ENCODE measurements at regions not wholly inside any gene's neighbourhood (a gene's known extent, or its start where the extent isn't known, plus 50 kb on each side); places are given as distances from the start of the nearest gene placed in this dataset.

DNA sequence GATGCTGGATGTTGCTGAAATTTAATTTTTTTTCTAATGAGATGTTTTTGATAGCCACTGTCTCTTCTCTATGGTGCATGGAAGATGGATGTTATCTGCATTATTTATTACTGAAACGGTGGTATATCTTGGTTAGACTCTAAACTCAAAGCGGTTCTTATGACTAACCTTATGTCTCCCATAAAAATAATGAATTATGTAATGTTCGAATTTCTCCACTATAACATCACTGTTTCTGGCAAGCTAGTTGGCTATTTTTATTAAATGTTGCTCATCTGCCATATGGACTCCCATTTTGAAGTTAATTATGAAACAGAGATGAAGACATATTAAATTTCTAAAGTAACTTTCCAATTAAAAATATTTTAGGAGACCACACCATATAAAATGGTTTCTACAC is 808.6 kb upstream of the ADGRL4 start:
- no peaks in the 10 kb centered on the region for H3K4me1 ChIP-seq (ENCODE audit: low read length)
- H3K9me2 ChIP-seq (replicated peaks; ENCODE audit: insufficient read depth, low read length) = no peaks in the 10 kb centered on the region
- no peaks in the 10 kb centered on the region for H3K36me3 ChIP-seq (ENCODE audit: insufficient read depth, low read length)
- no peak overlapping the region for H2AFZ ChIP-seq (ENCODE audit: low read length)
- no peak overlapping the region for H3K27ac ChIP-seq (ENCODE audit: low read length)
- DNase-seq = no peak
- H3K79me2 ChIP-seq (ENCODE audit: low read length) = no peaks in the 10 kb centered on the region
- no peak overlapping the region for H3K4me3 ChIP-seq (ENCODE audit: low read length)
- H4K20me1 ChIP-seq (ENCODE audit: insufficient read depth, low read depth, low read length) = no peaks in the 10 kb centered on the region
- no peak overlapping the region for H3K4me2 ChIP-seq (ENCODE audit: low read depth, low read length, poor library complexity, severe bottlenecking)
- H3K27me3 ChIP-seq (ENCODE audit: low read length) = no peaks in the 10 kb centered on the region
- peaks cover 27% of the 10 kb centered on the region for H3K9me3 ChIP-seq (ENCODE audit: low read length)
- no peak overlapping the region for H3K9ac ChIP-seq (ENCODE audit: low read length)

DNA sequence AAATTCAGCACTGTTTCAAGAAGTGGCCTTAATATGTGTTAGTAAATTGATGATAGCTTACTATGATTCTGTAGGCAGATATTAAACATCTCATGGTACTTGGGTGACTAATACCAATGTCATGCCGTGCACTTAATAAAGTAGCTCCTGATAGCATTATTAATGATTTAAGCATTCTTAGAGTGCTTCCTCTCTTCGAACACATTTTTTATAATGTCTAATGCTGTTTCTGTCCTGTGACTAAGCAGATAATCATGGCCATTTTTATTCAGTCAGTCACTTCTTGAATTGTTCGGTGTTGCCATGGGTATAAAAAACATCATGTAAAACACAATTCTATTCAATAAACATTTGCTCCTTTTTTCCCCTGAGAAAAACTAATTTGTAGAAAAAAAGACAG is 804.6 kb upstream of the ADGRL4 start:
- H3K4me3 ChIP-seq (ENCODE audit: low read length) = no peak overlapping the region
- DNase-seq = no peak
- H3K9ac ChIP-seq (ENCODE audit: low read length) = no peak overlapping the region
- H2AFZ ChIP-seq (ENCODE audit: low read length) = no peak overlapping the region
- H3K4me2 ChIP-seq (ENCODE audit: low read depth, low read length, poor library complexity, severe bottlenecking) = no peak overlapping the region
- no peaks in the 10 kb centered on the region for H3K79me2 ChIP-seq (ENCODE audit: low read length)
- H3K9me3 ChIP-seq (ENCODE audit: low read length) = peaks cover 22% of the 10 kb centered on the region
- H4K20me1 ChIP-seq (ENCODE audit: insufficient read depth, low read depth, low read length) = no peaks in the 10 kb centered on the region
- H3K27ac ChIP-seq (ENCODE audit: low read length) = no peak overlapping the region
- H3K36me3 ChIP-seq (ENCODE audit: insufficient read depth, low read length) = no peaks in the 10 kb centered on the region
- H3K4me1 ChIP-seq (ENCODE audit: low read length) = no peaks in the 10 kb centered on the region
- no peaks in the 10 kb centered on the region for H3K27me3 ChIP-seq (ENCODE audit: low read length)
- H3K9me2 ChIP-seq (replicated peaks; ENCODE audit: insufficient read depth, low read length) = no peaks in the 10 kb centered on the region

DNA sequence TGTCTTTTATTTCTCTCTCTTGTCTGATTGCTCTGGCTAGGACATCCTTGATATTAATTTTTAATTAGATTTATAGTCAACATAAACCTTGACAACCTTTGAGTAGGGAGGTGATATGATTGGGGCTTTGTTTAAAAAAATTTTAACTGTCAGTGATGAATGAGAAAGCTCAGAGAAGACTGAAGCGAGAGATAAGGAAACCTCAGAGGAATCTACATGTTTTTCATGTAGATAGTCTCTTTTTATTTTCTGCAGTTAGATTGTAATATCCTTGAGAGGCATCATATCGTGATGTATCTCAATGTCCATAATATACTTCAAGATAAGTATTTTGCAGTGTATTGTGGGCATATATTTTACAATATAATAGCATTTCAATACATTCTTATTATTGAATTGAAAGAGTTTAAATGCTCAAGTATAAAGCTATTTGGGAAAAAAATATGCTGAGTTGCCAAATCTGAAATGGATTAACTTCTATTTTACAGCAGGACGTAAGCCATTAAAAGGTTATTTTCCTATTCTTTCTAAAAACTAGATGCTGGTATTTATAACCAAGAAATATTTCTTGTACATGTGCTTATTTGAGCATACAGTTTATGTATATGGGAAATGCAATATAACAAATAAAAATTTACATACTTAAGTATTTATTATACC is 802.4 kb upstream of the ADGRL4 start:
- H3K79me2 ChIP-seq (ENCODE audit: low read length) = no peaks in the 10 kb centered on the region
- H3K4me2 ChIP-seq (ENCODE audit: low read depth, low read length, poor library complexity, severe bottlenecking) = no peak overlapping the region
- no peak overlapping the region for H3K4me3 ChIP-seq (ENCODE audit: low read length)
- H3K27ac ChIP-seq (ENCODE audit: low read length) = no peak overlapping the region
- H2AFZ ChIP-seq (ENCODE audit: low read length) = no peak overlapping the region
- H4K20me1 ChIP-seq (ENCODE audit: insufficient read depth, low read depth, low read length) = no peaks in the 10 kb centered on the region
- H3K27me3 ChIP-seq (ENCODE audit: low read length) = no peaks in the 10 kb centered on the region
- peaks cover 23% of the 10 kb centered on the region for H3K9me3 ChIP-seq (ENCODE audit: low read length)
- H3K36me3 ChIP-seq (ENCODE audit: insufficient read depth, low read length) = no peaks in the 10 kb centered on the region
- H3K4me1 ChIP-seq (ENCODE audit: low read length) = no peaks in the 10 kb centered on the region
- H3K9me2 ChIP-seq (replicated peaks; ENCODE audit: insufficient read depth, low read length) = no peaks in the 10 kb centered on the region
- H3K9ac ChIP-seq (ENCODE audit: low read length) = no peak overlapping the region
- DNase-seq = no peak

DNA sequence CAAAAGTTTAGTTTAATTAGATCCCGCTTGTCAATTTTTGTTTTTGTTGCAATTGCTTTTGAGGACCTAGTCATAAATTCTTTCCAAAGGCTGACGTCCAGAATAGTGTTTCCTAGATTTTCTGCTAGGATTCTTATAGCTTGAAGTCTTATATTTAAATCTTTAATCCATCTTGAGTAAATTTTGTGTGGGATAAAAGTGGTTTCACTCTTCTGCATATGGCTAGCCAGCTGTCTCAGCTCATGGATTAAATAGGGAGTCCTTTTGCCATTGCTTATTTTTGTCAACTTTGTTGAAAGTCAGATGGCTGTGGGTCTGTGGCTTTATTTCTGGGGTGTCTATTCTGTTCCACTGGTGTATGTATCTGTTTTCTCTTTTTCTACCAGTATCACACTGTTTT is 801.3 kb upstream of the ADGRL4 start:
- no peak for DNase-seq
- Histone ChIP-seq H3K4me1 (ENCODE audit: low read length) (no peaks in the 10 kb centered on the region), H3K27me3 (ENCODE audit: low read length) (no peaks in the 10 kb centered on the region), H3K79me2 (ENCODE audit: low read length) (no peaks in the 10 kb centered on the region), H2AFZ (ENCODE audit: low read length) (no peak overlapping the region), H4K20me1 (ENCODE audit: insufficient read depth, low read depth, low read length) (no peaks in the 10 kb centered on the region), H3K27ac (ENCODE audit: low read length) (no peak overlapping the region), H3K4me2 (ENCODE audit: low read depth, low read length, poor library complexity, severe bottlenecking) (no peak overlapping the region), H3K36me3 (ENCODE audit: insufficient read depth, low read length) (no peaks in the 10 kb centered on the region), H3K9ac (ENCODE audit: low read length) (no peak overlapping the region), H3K4me3 (ENCODE audit: low read length) (no peak overlapping the region), H3K9me3 (ENCODE audit: low read length) (peaks cover 29% of the 10 kb centered on the region), H3K9me2 (replicated peaks; ENCODE audit: insufficient read depth, low read length) (no peaks in the 10 kb centered on the region)

DNA sequence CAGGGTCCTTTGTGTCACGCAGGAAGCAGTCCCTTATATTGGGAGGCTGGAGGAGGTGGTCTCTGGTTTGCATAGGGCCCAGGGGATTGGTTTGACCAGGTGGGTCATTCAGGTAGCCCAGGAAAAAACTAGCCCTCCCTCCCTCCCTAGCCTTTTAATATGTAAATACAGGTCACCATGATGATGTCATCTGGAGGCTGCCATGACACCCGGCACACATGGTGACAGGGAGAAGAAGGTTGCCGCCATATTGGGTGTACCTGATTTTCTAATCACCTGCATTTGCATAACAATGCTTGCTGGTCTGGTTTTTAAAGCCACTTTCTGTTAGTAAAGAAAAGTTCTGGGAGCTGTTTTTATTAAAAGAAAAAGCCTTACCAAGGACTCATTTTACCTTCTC is 791.0 kb upstream of the ADGRL4 start:
- no peaks in the 10 kb centered on the region for H3K4me1 ChIP-seq (ENCODE audit: low read length)
- no peaks in the 10 kb centered on the region for H4K20me1 ChIP-seq (ENCODE audit: insufficient read depth, low read depth, low read length)
- H3K4me2 ChIP-seq (ENCODE audit: low read depth, low read length, poor library complexity, severe bottlenecking) = no peak overlapping the region

DNA sequence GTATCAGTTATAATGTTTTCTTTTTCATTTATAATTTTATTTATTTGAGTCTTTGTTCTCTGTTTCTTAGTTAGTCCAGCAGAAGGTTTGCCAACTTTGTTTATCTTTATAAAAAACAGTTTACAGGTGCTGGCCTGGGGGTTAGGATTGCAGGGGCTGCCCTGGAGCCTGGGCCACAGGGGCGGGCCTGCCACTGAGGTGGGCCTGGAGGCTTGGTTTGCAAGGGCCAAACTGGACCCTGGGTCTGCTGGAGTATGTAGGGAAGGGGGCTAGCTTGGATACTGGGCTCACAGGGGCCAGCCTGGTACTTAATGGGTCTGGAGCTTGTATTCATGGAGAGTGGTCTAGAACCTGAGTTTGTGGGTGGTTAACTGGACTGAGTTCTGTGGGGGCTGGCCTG is 789.9 kb upstream of the ADGRL4 start:
- H3K9ac ChIP-seq (ENCODE audit: low read length) = no peak overlapping the region
- H3K4me1 ChIP-seq (ENCODE audit: low read length) = no peaks in the 10 kb centered on the region
- H3K4me2 ChIP-seq (ENCODE audit: low read depth, low read length, poor library complexity, severe bottlenecking) = no peak overlapping the region
- no peaks in the 10 kb centered on the region for H3K9me2 ChIP-seq (replicated peaks; ENCODE audit: insufficient read depth, low read length)
- no peaks in the 10 kb centered on the region for H3K79me2 ChIP-seq (ENCODE audit: low read length)
- no peak overlapping the region for H3K4me3 ChIP-seq (ENCODE audit: low read length)
- H2AFZ ChIP-seq (ENCODE audit: low read length) = no peak overlapping the region
- no peaks in the 10 kb centered on the region for H3K27me3 ChIP-seq (ENCODE audit: low read length)
- no peak for DNase-seq
- no peak overlapping the region for H3K27ac ChIP-seq (ENCODE audit: low read length)
- peaks cover 27% of the 10 kb centered on the region for H3K9me3 ChIP-seq (ENCODE audit: low read length)
- no peaks in the 10 kb centered on the region for H3K36me3 ChIP-seq (ENCODE audit: insufficient read depth, low read length)
- no peaks in the 10 kb centered on the region for H4K20me1 ChIP-seq (ENCODE audit: insufficient read depth, low read depth, low read length)

More for the DNA sequence above, 791.0 kb upstream of the ADGRL4 start:
- Histone ChIP-seq H3K9me2 (replicated peaks; ENCODE audit: insufficient read depth, low read length) (no peaks in the 10 kb centered on the region), H3K79me2 (ENCODE audit: low read length) (no peaks in the 10 kb centered on the region), H3K4me3 (ENCODE audit: low read length) (no peak overlapping the region), H2AFZ (ENCODE audit: low read length) (no peak overlapping the region), H3K9me3 (ENCODE audit: low read length) (peaks cover 33% of the 10 kb centered on the region), H3K27me3 (ENCODE audit: low read length) (no peaks in the 10 kb centered on the region), H3K36me3 (ENCODE audit: insufficient read depth, low read length) (no peaks in the 10 kb centered on the region), H3K9ac (ENCODE audit: low read length) (no peak overlapping the region), H3K27ac (ENCODE audit: low read length) (no peak overlapping the region)
- no peak for DNase-seq

DNA sequence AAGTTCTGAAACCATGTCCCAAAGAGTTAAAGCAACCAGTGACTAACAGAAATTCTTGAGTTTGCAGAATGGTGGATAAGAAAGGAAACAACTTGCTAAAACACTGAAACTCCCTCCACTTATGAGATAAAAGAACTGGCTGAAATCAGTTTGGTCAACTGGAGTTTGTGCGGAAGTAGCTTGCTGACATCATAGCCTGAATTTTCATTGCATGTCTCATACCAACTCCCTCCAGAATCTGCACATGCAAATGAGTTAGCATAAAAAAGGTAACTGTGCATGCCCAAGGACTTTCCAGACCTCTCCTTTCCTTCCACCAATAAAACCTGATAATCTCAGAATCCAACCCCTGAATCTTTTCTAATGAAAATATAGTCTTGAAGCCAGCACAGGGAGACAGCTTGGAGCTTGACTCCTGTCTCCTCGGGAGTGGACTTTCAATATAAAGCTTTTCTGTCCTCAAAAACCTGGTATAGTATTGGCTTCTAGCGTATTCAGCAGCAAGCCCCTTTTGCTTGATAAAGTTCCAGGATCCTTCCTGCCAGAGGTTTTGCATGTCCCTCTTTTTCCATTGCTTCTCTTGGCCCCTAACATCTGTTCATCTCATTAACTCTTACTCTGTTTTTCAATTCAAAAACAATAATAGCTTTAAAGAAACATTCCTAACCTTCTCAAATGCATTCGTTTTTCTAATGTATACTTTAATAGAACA is 785.8 kb upstream of the ADGRL4 start:
- DNase-seq = no peak
- Histone ChIP-seq H4K20me1 (ENCODE audit: insufficient read depth, low read depth, low read length) (no peaks in the 10 kb centered on the region), H3K79me2 (ENCODE audit: low read length) (no peaks in the 10 kb centered on the region), H3K9me3 (ENCODE audit: low read length) (peaks cover 29% of the 10 kb centered on the region), H3K36me3 (ENCODE audit: insufficient read depth, low read length) (no peaks in the 10 kb centered on the region), H3K9ac (ENCODE audit: low read length) (no peak overlapping the region), H3K4me2 (ENCODE audit: low read depth, low read length, poor library complexity, severe bottlenecking) (no peak overlapping the region), H3K9me2 (replicated peaks; ENCODE audit: insufficient read depth, low read length) (no peaks in the 10 kb centered on the region), H3K4me3 (ENCODE audit: low read length) (no peak overlapping the region), H2AFZ (ENCODE audit: low read length) (no peak overlapping the region), H3K27ac (ENCODE audit: low read length) (no peak overlapping the region), H3K4me1 (ENCODE audit: low read length) (no peaks in the 10 kb centered on the region), H3K27me3 (ENCODE audit: low read length) (no peaks in the 10 kb centered on the region)

DNA sequence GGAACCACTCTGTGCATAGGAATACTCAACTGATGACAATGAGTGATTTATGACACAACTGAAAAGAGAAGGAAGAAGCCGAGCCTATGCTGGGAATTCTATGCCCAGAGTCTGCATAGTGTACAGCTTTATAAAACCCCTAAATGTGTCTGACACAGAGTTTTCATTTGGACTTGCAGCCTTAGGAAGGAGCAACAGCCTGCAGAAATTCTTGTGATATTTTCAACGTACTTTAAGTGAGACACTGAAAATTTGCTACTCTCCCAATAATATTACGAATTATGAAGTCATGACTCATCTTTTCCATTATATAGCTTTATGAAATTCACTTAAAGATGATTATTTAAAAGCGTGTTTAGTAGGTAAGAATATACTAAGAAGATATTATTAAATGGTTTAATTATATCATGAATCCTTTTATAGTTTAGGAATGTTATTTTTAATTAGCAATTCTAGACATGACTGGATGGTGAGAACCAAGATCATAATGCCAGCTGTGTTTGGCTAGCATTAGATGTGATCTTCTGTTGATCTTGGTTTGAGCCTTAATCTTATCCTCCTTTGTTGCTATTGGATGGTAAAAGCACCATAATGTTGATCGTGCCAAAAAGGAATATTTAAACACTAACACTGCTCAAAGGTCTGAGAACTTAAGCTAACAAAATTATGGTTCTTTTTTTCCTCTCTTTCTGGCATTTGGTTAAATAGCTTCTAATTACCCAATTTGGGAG is 785.1 kb upstream of the ADGRL4 start:
- H3K9me2 ChIP-seq (replicated peaks; ENCODE audit: insufficient read depth, low read length) = no peaks in the 10 kb centered on the region

More for the DNA sequence above, 785.1 kb upstream of the ADGRL4 start:
- Histone ChIP-seq H2AFZ (ENCODE audit: low read length) (no peak overlapping the region), H3K9ac (ENCODE audit: low read length) (no peak overlapping the region), H3K36me3 (ENCODE audit: insufficient read depth, low read length) (no peaks in the 10 kb centered on the region), H3K4me1 (ENCODE audit: low read length) (no peaks in the 10 kb centered on the region), H4K20me1 (ENCODE audit: insufficient read depth, low read depth, low read length) (no peaks in the 10 kb centered on the region), H3K79me2 (ENCODE audit: low read length) (no peaks in the 10 kb centered on the region), H3K27me3 (ENCODE audit: low read length) (no peaks in the 10 kb centered on the region), H3K27ac (ENCODE audit: low read length) (no peak overlapping the region), H3K4me2 (ENCODE audit: low read depth, low read length, poor library complexity, severe bottlenecking) (no peak overlapping the region), H3K9me3 (ENCODE audit: low read length) (peaks cover 29% of the 10 kb centered on the region), H3K4me3 (ENCODE audit: low read length) (no peak overlapping the region)
- no peak for DNase-seq
